Stomach (tissue), 8 donors: ENCODE measurements at regions not wholly inside any gene's neighbourhood (a gene's known extent, or its start where the extent isn't known, plus 50 kb on each side); places are given as distances from the start of the nearest gene placed in this dataset.

ENCODE experiments used
- DNase-seq, 2 donors: peaks; one replicate each; pipeline versions ENCODE4 v3.0.0 to v3.0.0-alpha.2; 2013 to 2019
- H3K27ac ChIP-seq, 5 donors: fragments of 200-600 bp in 4 of 5; sonication (generic) in 4 of 5; one replicate each; pipeline ENCODE4 v1.5.1; 2013 to 2019; ENCODE audit warnings: mild to moderate bottlenecking in 1 of 5, moderate library complexity in 1 of 5
- H3K27me3 ChIP-seq, 3 donors: fragments of 200-600 bp; sonication (generic); one replicate each; pipeline ENCODE4 v1.5.1; 2017 to 2019; ENCODE audit warnings: mixed run types in 1 of 3
- H3K36me3 ChIP-seq, 4 donors: fragments of 200-600 bp; sonication (generic); 1 replicate in 3 of 4; 2 replicates in 1 of 4; pipeline ENCODE4 v1.5.1; 2016 to 2019
- H3K4me1 ChIP-seq, 4 donors: fragments of 200-600 bp; sonication (generic); one replicate each; pipeline ENCODE4 v1.5.1; 2016 to 2019
- H3K4me3 ChIP-seq, 4 donors: fragments of 200-600 bp; sonication (generic) in 3 of 4; one replicate each; pipeline ENCODE4 v1.5.1; 2016 to 2019; ENCODE audit warnings: mild to moderate bottlenecking in 1 of 4
- H3K9me3 ChIP-seq, 4 donors: fragments of 200-600 bp; sonication (generic); one replicate each; pipeline ENCODE4 v1.5.1; 2016 to 2019
- CTCF ChIP-seq, 7 experiments: fragments of 450-650 bp in 4 of 7; fragments of 200-600 bp in 3 of 7; sonication (generic) in 3 of 7; IDR thresholded peaks; one replicate each; pipeline ENCODE4 v1.5.1; 2016 to 2019; ENCODE audit warnings: antibody characterized with exemption in 7 of 7, control low read depth in 2 of 7, mild to moderate bottlenecking in 1 of 7
- EP300 ChIP-seq: sonication (generic); formaldehyde crosslinking; IDR thresholded peaks from one replicate; pipeline ENCODE4 v1.6.1; 2017; ENCODE audit warnings: antibody characterized with exemption
- POLR2A ChIP-seq, 4 donors: fragments of 450-650 bp; IDR thresholded peaks; one replicate each; pipeline ENCODE4 v1.6.1; 2016; ENCODE audit warnings: antibody characterized with exemption in 4 of 4, control low read depth in 2 of 4, mild to moderate bottlenecking in 1 of 4, moderate library complexity in 1 of 4
- POLR2AphosphoS5 ChIP-seq, 3 donors: sonication (generic); formaldehyde crosslinking; IDR thresholded peaks; one replicate each; pipeline ENCODE4 v1.6.1; 2016; ENCODE audit warnings: antibody characterized with exemption in 3 of 3
- WGBS, 5 donors: extraction: QIAGEN DNeasy Blood & Tissue Kit in 3 of 5; methylation state at CpG; one replicate each; pipeline versions ENCODE4 v1.1.5 to v1.1.7; 2013 to 2018; 5-methylcytosine and 5-hydroxymethylcytosine counted together
- intact Hi-C: fragments of 100-400 bp; cut with DNase I; formaldehyde crosslinking; loops from one replicate; pipeline ENCODE4 v1.15.1; 2023; ENCODE audit warnings: low total_unique reads
- donor health status: healthy with polysubstance abuse.
- donor health status: Bipolar disorder and iron deficiency.
- donor health status: healthy.

- intact Hi-C loops: no loop called here
- Histone ChIP-seq H3K27ac (no peak overlapping the region), H3K36me3 (no peaks in the 10 kb centered on the region), H3K4me3 (no peak overlapping the region), H3K4me1 (peaks cover 0 to 31% (median 10%) of the 10 kb centered on the region in 4 donors), H3K27me3 (no peaks in the 10 kb centered on the region), H3K9me3 (no peaks in the 10 kb centered on the region)
- WGBS, 5 donors: 36 to 67% (median 58%) methylated on average over 4 of the region's 4 CpGs
- DNase-seq: no peak
- TF ChIP-seq POLR2A (IDR thresholded peaks at IDR 0.05): no peak
- no peak for TF ChIP-seq POLR2AphosphoS5 (IDR thresholded peaks at IDR 0.05)
- TF ChIP-seq CTCF (IDR thresholded peaks at IDR 0.05): no peak
- TF ChIP-seq EP300: no peak
Observed at GRCh38 chr5:98516701-98517100, 256.8 kb upstream of the RGMB start.

GRCh38 chr5:98517560-98518366 is 255.7 kb upstream of the RGMB start:
- intact Hi-C loops: no loop called here
- Histone ChIP-seq H3K27me3 (no peaks in the 10 kb centered on the region), H3K36me3 (no peaks in the 10 kb centered on the region), H3K9me3 (no peaks in the 10 kb centered on the region), H3K4me3 (no peak overlapping the region), H3K27ac (peak overlapping the region in 3 of 5 donors; percentile 10 to 66 (median 51)), H3K4me1 (peaks cover 0 to 31% (median 11%) of the 10 kb centered on the region in 4 donors)
- WGBS, 5 donors: 25 to 52% (median 38%) methylated on average over 4 of the region's 4 CpGs
- TF ChIP-seq CTCF (IDR thresholded peaks at IDR 0.05): no peak
- no peak for TF ChIP-seq POLR2AphosphoS5 (IDR thresholded peaks at IDR 0.05)
- no peak for TF ChIP-seq POLR2A (IDR thresholded peaks at IDR 0.05)
- TF ChIP-seq EP300: no peak
- no peak for DNase-seq

- H3K27ac ChIP-seq: peak overlapping the region in 1 of 5 donors; percentile 51
- H3K4me1 ChIP-seq: peaks cover 0 to 31% (median 14%) of the 10 kb centered on the region in 4 donors
- H3K27me3 ChIP-seq: no peaks in the 10 kb centered on the region
- no peak for TF ChIP-seq CTCF (IDR thresholded peaks at IDR 0.05)
- TF ChIP-seq EP300: no peak
- no peak for TF ChIP-seq POLR2AphosphoS5 (IDR thresholded peaks at IDR 0.05)
- TF ChIP-seq POLR2A (IDR thresholded peaks at IDR 0.05): no peak
- H3K4me3 ChIP-seq: no peak overlapping the region
- WGBS, 5 donors: 0 to 19% (median 7%) methylated on average over 1 of the region's 1 CpG
- no peaks in the 10 kb centered on the region for H3K9me3 ChIP-seq
- no peak for DNase-seq
- H3K36me3 ChIP-seq: no peaks in the 10 kb centered on the region
- intact Hi-C loops: no loop called here
Observed at GRCh38 chr5:98518754-98519153, 254.7 kb upstream of the RGMB start.

GRCh38 chr5:98519571-98519970 is 253.9 kb upstream of the RGMB start:
- H3K4me3 ChIP-seq: no peak overlapping the region
- no peak overlapping the region for H3K27ac ChIP-seq
- TF ChIP-seq POLR2AphosphoS5 (IDR thresholded peaks at IDR 0.05): no peak
- no peak for TF ChIP-seq POLR2A (IDR thresholded peaks at IDR 0.05)
- TF ChIP-seq EP300: no peak
- no peak for TF ChIP-seq CTCF (IDR thresholded peaks at IDR 0.05)
- no peaks in the 10 kb centered on the region for H3K9me3 ChIP-seq
- H3K36me3 ChIP-seq: no peaks in the 10 kb centered on the region
- no peaks in the 10 kb centered on the region for H3K27me3 ChIP-seq
- H3K4me1 ChIP-seq: peaks cover 0 to 31% (median 14%) of the 10 kb centered on the region in 4 donors
- WGBS, 5 donors: 78 to 89% (median 86%) methylated on average over 4 of the region's 4 CpGs
- intact Hi-C loops: no loop called here
- DNase-seq: no peak
